ENCODE measurements at regions not wholly inside any gene's neighbourhood (a gene's known extent, or its start where the extent isn't known, plus 50 kb on each side); places are given as distances from the start of the nearest gene placed in this dataset.

DNA sequence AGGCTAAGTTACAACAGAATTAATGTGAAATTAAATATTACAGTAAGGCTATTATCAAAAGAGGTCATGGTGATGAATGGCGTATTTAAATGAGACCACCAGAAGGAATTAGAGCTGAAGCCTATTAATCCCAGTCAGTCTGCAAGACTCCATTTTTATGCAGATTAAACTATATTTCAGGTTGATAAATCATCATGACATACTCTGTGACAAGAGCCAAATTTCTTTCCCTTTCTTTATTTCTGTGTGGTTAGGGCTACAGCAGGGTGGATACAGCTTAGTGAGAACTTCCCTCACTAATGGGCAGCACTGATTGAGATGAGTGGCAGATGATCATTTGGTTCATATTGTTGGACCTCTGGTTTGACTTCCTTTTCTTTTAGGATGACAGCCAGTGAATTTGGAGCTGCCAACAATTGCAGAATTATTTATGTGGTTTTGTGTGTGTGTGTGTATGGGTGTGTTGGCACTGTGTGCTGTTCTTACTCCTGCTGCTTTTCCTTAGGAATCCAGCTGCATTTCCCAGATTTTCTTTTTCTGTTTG is 481.3 kb downstream of the PIK3C3 start:
- ChIA-PET CTCF (no interaction called here), POLR2A (no interaction called here)
- no peak for DNase-seq
- 81% methylated on average over 1 of the region's 1 CpG for WGBS (ENCODE audit: low lambda C conversion rate)
- Histone ChIP-seq H3K4me2 (no peak overlapping the region), H3K36me3 (replicated peaks in 1 of 2; ENCODE audit: control insufficient read depth in 1 of 2, insufficient read depth in 2 of 2, low read length in 1 of 2) (no peaks in the 10 kb centered on the region), H3K79me2 (ENCODE audit: insufficient read depth) (no peaks in the 10 kb centered on the region), H4K20me1 (ENCODE audit: insufficient read depth) (no peaks in the 10 kb centered on the region), H3K27me3 (ENCODE audit: insufficient read depth) (no peaks in the 10 kb centered on the region), H3K4me3 (ENCODE audit: low read depth in 2 of 2, low read length in 1 of 2) (no peak overlapping the region), H3K9ac (no peak overlapping the region), H2AFZ (ENCODE audit: low read depth) (no peak overlapping the region), H3K4me1 (ENCODE audit: control insufficient read depth in 1 of 2, insufficient read depth in 2 of 2, low read depth in 1 of 2, low read length in 1 of 2) (no peaks in the 10 kb centered on the region), H3K9me2 (no peaks in the 10 kb centered on the region), H3F3A (replicated peaks; ENCODE audit: insufficient read depth) (no peaks in the 10 kb centered on the region), H3K27ac (ENCODE audit: low read depth in 2 of 2, low read length in 1 of 2) (no peak overlapping the region), H3K9me3 (no peaks in the 10 kb centered on the region)
- no peak for TF ChIP-seq ELF1 (IDR thresholded peaks at IDR 0.05)
- no peak for TF ChIP-seq RAD21 (IDR thresholded peaks at IDR 0.05; ENCODE audit: low read length)
- TF ChIP-seq MXI1 (IDR thresholded peaks at IDR 0.05; ENCODE audit: low read depth, low read length): no peak
- TF ChIP-seq, protein P1, sequence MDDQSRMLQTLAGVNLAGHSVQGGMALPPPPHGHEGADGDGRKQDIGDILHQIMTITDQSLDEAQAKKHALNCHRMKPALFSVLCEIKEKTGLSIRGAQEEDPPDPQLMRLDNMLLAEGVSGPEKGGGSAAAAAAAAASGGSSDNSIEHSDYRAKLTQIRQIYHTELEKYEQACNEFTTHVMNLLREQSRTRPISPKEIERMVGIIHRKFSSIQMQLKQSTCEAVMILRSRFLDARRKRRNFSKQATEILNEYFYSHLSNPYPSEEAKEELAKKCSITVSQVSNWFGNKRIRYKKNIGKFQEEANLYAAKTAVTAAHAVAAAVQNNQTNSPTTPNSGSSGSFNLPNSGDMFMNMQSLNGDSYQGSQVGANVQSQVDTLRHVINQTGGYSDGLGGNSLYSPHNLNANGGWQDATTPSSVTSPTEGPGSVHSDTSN (IDR thresholded peaks at IDR 0.05): no peak
- TF ChIP-seq POLR2AphosphoS5 (IDR thresholded peaks at IDR 0.05; ENCODE audit: low read depth, low read length): no peak
- TF ChIP-seq NFIC (IDR thresholded peaks at IDR 0.05; ENCODE audit: borderline replicate concordance): no peak
- no peak for TF ChIP-seq JUND (IDR thresholded peaks at IDR 0.05)
- TF ChIP-seq GATA2 (CRISPR knock-in tag; IDR thresholded peaks at IDR 0.05): no peak
- no peak for TF ChIP-seq FOSL2 (IDR thresholded peaks at IDR 0.05; ENCODE audit: borderline replicate concordance, low read depth)
- TF ChIP-seq EZH2phosphoT487 (IDR thresholded peaks at IDR 0.05; ENCODE audit: borderline replicate concordance, low read depth): no peak
- no peak for TF ChIP-seq YY1 (IDR thresholded peaks at IDR 0.05; ENCODE audit: low read depth)
- no peak for TF ChIP-seq CHD2 (IDR thresholded peaks at IDR 0.05; ENCODE audit: low read length, partially characterized antibody)
- TF ChIP-seq, protein P2, sequence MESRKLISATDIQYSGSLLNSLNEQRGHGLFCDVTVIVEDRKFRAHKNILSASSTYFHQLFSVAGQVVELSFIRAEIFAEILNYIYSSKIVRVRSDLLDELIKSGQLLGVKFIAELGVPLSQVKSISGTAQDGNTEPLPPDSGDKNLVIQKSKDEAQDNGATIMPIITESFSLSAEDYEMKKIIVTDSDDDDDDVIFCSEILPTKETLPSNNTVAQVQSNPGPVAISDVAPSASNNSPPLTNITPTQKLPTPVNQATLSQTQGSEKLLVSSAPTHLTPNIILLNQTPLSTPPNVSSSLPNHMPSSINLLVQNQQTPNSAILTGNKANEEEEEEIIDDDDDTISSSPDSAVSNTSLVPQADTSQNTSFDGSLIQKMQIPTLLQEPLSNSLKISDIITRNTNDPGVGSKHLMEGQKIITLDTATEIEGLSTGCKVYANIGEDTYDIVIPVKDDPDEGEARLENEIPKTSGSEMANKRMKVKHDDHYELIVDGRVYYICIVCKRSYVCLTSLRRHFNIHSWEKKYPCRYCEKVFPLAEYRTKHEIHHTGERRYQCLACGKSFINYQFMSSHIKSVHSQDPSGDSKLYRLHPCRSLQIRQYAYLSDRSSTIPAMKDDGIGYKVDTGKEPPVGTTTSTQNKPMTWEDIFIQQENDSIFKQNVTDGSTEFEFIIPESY (IDR thresholded peaks at IDR 0.05; ENCODE audit: borderline replicate concordance, low read depth): no peak
- no peak for TF ChIP-seq SIN3A (IDR thresholded peaks at IDR 0.05; ENCODE audit: borderline replicate concordance, low read depth, low read length)

DNA sequence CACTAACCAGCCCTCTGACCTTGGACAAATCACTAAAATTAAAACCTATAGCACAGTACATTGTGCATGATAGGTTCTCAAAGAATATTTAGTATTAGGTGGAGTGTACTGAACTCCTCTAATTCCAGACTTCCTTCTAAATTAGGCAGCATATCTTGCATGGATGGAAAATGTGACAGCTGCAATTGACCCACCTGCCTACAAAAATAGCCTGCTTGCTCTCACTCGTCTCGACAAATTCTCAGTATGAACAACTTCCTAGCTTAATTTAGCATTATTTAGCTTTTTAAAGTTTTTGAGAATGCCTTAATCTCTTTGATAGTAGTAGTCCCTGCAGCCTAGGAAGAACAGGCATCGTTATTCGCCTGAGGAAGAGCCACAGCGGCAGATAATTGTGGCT is 482.0 kb downstream of the PIK3C3 start:
- POLR2A ChIA-PET: no interaction called here
- Histone ChIP-seq H3K36me3 (replicated peaks in 1 of 2; ENCODE audit: control insufficient read depth in 1 of 2, insufficient read depth in 2 of 2, low read length in 1 of 2) (no peaks in the 10 kb centered on the region), H3F3A (replicated peaks; ENCODE audit: insufficient read depth) (no peaks in the 10 kb centered on the region), H3K27ac (ENCODE audit: low read depth in 2 of 2, low read length in 1 of 2) (no peak overlapping the region), H3K4me3 (ENCODE audit: low read depth in 2 of 2, low read length in 1 of 2) (no peak overlapping the region), H2AFZ (ENCODE audit: low read depth) (no peak overlapping the region), H3K9me2 (no peaks in the 10 kb centered on the region), H3K9ac (no peak overlapping the region), H4K20me1 (ENCODE audit: insufficient read depth) (no peaks in the 10 kb centered on the region), H3K4me2 (no peak overlapping the region), H3K9me3 (no peaks in the 10 kb centered on the region), H3K27me3 (ENCODE audit: insufficient read depth) (no peaks in the 10 kb centered on the region), H3K4me1 (ENCODE audit: control insufficient read depth in 1 of 2, insufficient read depth in 2 of 2, low read depth in 1 of 2, low read length in 1 of 2) (no peaks in the 10 kb centered on the region), H3K79me2 (ENCODE audit: insufficient read depth) (no peaks in the 10 kb centered on the region)
- no peak for DNase-seq
- WGBS (ENCODE audit: low lambda C conversion rate): 73% methylated on average over 5 of the region's 5 CpGs
- CTCF ChIA-PET: no interaction called here
- TF ChIP-seq, protein P3, sequence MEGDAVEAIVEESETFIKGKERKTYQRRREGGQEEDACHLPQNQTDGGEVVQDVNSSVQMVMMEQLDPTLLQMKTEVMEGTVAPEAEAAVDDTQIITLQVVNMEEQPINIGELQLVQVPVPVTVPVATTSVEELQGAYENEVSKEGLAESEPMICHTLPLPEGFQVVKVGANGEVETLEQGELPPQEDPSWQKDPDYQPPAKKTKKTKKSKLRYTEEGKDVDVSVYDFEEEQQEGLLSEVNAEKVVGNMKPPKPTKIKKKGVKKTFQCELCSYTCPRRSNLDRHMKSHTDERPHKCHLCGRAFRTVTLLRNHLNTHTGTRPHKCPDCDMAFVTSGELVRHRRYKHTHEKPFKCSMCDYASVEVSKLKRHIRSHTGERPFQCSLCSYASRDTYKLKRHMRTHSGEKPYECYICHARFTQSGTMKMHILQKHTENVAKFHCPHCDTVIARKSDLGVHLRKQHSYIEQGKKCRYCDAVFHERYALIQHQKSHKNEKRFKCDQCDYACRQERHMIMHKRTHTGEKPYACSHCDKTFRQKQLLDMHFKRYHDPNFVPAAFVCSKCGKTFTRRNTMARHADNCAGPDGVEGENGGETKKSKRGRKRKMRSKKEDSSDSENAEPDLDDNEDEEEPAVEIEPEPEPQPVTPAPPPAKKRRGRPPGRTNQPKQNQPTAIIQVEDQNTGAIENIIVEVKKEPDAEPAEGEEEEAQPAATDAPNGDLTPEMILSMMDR (IDR thresholded peaks at IDR 0.05): no peak
- TF ChIP-seq TAF1 (IDR thresholded peaks at IDR 0.05; ENCODE audit: borderline replicate concordance, low read depth, low read length) (no peak), SIN3A (IDR thresholded peaks at IDR 0.05; ENCODE audit: borderline replicate concordance, low read depth, low read length) (no peak), GABPA (IDR thresholded peaks at IDR 0.05; ENCODE audit: low read depth) (no peak), RXRA (IDR thresholded peaks at IDR 0.05; ENCODE audit: borderline replicate concordance, low read depth) (no peak), TCF12 (IDR thresholded peaks at IDR 0.05) (no peak), CHD2 (IDR thresholded peaks at IDR 0.05; ENCODE audit: low read length, partially characterized antibody) (no peak), RAD21 (IDR thresholded peaks at IDR 0.05; ENCODE audit: low read length) (no peak), NRF1 (IDR thresholded peaks at IDR 0.05; ENCODE audit: low read depth, low read length) (no peak), RCOR1 (IDR thresholded peaks at IDR 0.05; ENCODE audit: low read length) (no peak)
- TF ChIP-seq, protein P4, sequence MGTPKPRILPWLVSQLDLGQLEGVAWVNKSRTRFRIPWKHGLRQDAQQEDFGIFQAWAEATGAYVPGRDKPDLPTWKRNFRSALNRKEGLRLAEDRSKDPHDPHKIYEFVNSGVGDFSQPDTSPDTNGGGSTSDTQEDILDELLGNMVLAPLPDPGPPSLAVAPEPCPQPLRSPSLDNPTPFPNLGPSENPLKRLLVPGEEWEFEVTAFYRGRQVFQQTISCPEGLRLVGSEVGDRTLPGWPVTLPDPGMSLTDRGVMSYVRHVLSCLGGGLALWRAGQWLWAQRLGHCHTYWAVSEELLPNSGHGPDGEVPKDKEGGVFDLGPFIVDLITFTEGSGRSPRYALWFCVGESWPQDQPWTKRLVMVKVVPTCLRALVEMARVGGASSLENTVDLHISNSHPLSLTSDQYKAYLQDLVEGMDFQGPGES (IDR thresholded peaks at IDR 0.05; ENCODE audit: low read depth, low read length): no peak
- TF ChIP-seq, protein P2 (IDR thresholded peaks at IDR 0.05; ENCODE audit: borderline replicate concordance, low read depth): no peak
